K562 (cell line): ENCODE measurements at regions not wholly inside any gene's neighbourhood (a gene's known extent, or its start where the extent isn't known, plus 50 kb on each side); places are given as distances from the start of the nearest gene placed in this dataset.

Experiments
- CBFA2T3 ChIP-seq: fragments of 450-650 bp; IDR thresholded peaks from 2 replicates; pipeline ENCODE4 v1.6.1; 2017
- DPF2 ChIP-seq: fragments of 450-650 bp; IDR thresholded peaks from 2 replicates; pipeline ENCODE4 v1.6.1; 2016
- FOXA3 ChIP-seq, 2 experiments: fragments of 450-650 bp in 1 of 2; sonication (generic) in 1 of 2; formaldehyde crosslinking; IDR thresholded peaks in 1 of 2; conservative IDR thresholded peaks in 1 of 2; 2 replicates each; pipeline versions ENCODE4 v1.4.0 to v1.8.0; 2020 to 2022; ENCODE audit warnings: mild to moderate bottlenecking in 2 of 2, missing genetic modification reagents in 1 of 2
- HIVEP1 ChIP-seq: fragments of 250-450 bp; sonication (Bioruptor Pico); IDR thresholded peaks from 2 replicates; pipeline ENCODE4 v1.4.0; 2020; ENCODE audit warnings: mild to moderate bottlenecking
- HNRNPLL ChIP-seq: fragments of 200-400 bp; formaldehyde crosslinking; IDR thresholded peaks from 2 replicates; pipeline ENCODE4 v1.6.1; 2017; ENCODE audit warnings: low read length, low read depth, mild to moderate bottlenecking; ENCODE audit not compliant: poor library complexity, severe bottlenecking
- MEF2A ChIP-seq: IDR thresholded peaks from 2 replicates; pipeline ENCODE4 v1.6.1; 2011; ENCODE audit warnings: low read depth, mild to moderate bottlenecking, low read length, moderate library complexity; ENCODE audit not compliant: control insufficient read depth
- MTF1 ChIP-seq: fragments of 250-450 bp; sonication (Bioruptor Pico); IDR thresholded peaks from 2 replicates; pipeline ENCODE4 v1.9.0; 2021; ENCODE audit warnings: moderate library complexity, mild to moderate bottlenecking, inconsistent platforms, borderline replicate concordance
- NFE2L1 ChIP-seq: fragments of 450-650 bp; IDR thresholded peaks from 2 replicates; pipeline ENCODE4 v1.6.1; 2016; ENCODE audit warnings: missing genetic modification characterization, low read depth, mild to moderate bottlenecking, missing compliant biosample characterization, moderate library complexity, borderline replicate concordance
- POLR2B ChIP-seq: fragments of 450-650 bp; IDR thresholded peaks from 2 replicates; pipeline ENCODE4 v1.6.1; 2018; ENCODE audit warnings: low read depth; ENCODE audit not compliant: partially characterized antibody
- POLR2G ChIP-seq: fragments of 200-400 bp; formaldehyde crosslinking; IDR thresholded peaks from 2 replicates; pipeline ENCODE4 v1.6.1; 2017; ENCODE audit warnings: low read depth, mild to moderate bottlenecking, antibody characterized with exemption, low read length, moderate library complexity
- PURB ChIP-seq: sonication (generic); formaldehyde crosslinking; IDR thresholded peaks from 2 replicates; pipeline ENCODE4 v1.9.0; 2021; ENCODE audit warnings: low read depth, mild to moderate bottlenecking, missing genetic modification reagents
- SMARCC2 ChIP-seq: fragments of 450-650 bp; IDR thresholded peaks from 2 replicates; pipeline ENCODE4 v1.6.1; 2017; ENCODE audit warnings: antibody characterized with exemption, moderate library complexity, mild to moderate bottlenecking, low read depth
- TAL1 ChIP-seq: fragments of 450-650 bp; IDR thresholded peaks from 2 replicates; pipeline ENCODE4 v1.6.1; 2016; ENCODE audit warnings: mild to moderate bottlenecking
- TGIF2 ChIP-seq: sonication (generic); formaldehyde crosslinking; IDR thresholded peaks from 2 replicates; pipeline ENCODE4 v1.8.1; 2022; ENCODE audit warnings: mild to moderate bottlenecking, missing genetic modification reagents, moderate library complexity
- ZNF431 ChIP-seq: sonication (generic); formaldehyde crosslinking; IDR thresholded peaks from 2 replicates; pipeline ENCODE4 v1.8.0; 2022; ENCODE audit warnings: mild to moderate bottlenecking, missing genetic modification reagents
- ZNF699 ChIP-seq: fragments of 250-450 bp; sonication (Bioruptor Pico); IDR thresholded peaks from 2 replicates; pipeline ENCODE4 v1.8.0; 2021; ENCODE audit warnings: mild to moderate bottlenecking, moderate library complexity; ENCODE audit not compliant: insufficient replicate concordance
- ZNF764 ChIP-seq: fragments of 250-450 bp; sonication (Bioruptor Pico); IDR thresholded peaks from 2 replicates; pipeline ENCODE4 v1.4.0; 2020; ENCODE audit warnings: low read depth, mild to moderate bottlenecking, moderate library complexity
- ZNF766 ChIP-seq: fragments of 200-800 bp; sonication (Bioruptor generic); conservative IDR thresholded peaks from 2 replicates; pipeline ENCODE4 v1.6.1; 2016; ENCODE audit warnings: missing genetic modification characterization, missing compliant biosample characterization
- ZNF785 ChIP-seq: fragments of 250-450 bp; sonication (Bioruptor Pico); IDR thresholded peaks from 2 replicates; pipeline ENCODE4 v1.4.0; 2020; ENCODE audit warnings: mild to moderate bottlenecking
- TF ChIP-seq, protein P1 (sequence below): fragments of 250-450 bp; sonication (Bioruptor Pico); IDR thresholded peaks from 2 replicates; pipeline ENCODE4 v1.8.0; 2021; ENCODE audit warnings: moderate library complexity, mild to moderate bottlenecking, inconsistent platforms
- TF ChIP-seq, protein P2 (sequence below): fragments of 450-650 bp; formaldehyde crosslinking; IDR thresholded peaks from 2 replicates; pipeline ENCODE4 v1.4.0; 2020; ENCODE audit warnings: mild to moderate bottlenecking, mixed read lengths
- TF ChIP-seq, protein P3 (sequence below): fragments of 450-650 bp; IDR thresholded peaks from 2 replicates; pipeline ENCODE4 v1.6.1; 2016; ENCODE audit warnings: antibody characterized with exemption
- TF ChIP-seq, protein P4 (sequence below): IDR thresholded peaks from 3 replicates; pipeline ENCODE4 v1.6.1; 2011; ENCODE audit warnings: borderline replicate concordance, mild to moderate bottlenecking; ENCODE audit not compliant: insufficient read length, insufficient read depth
- TF ChIP-seq, protein P5 (sequence below): fragments of 250-450 bp; sonication (Bioruptor Pico); IDR thresholded peaks from 2 replicates; pipeline ENCODE4 v1.8.0; 2021; ENCODE audit warnings: mild to moderate bottlenecking, moderate library complexity

DNA sequence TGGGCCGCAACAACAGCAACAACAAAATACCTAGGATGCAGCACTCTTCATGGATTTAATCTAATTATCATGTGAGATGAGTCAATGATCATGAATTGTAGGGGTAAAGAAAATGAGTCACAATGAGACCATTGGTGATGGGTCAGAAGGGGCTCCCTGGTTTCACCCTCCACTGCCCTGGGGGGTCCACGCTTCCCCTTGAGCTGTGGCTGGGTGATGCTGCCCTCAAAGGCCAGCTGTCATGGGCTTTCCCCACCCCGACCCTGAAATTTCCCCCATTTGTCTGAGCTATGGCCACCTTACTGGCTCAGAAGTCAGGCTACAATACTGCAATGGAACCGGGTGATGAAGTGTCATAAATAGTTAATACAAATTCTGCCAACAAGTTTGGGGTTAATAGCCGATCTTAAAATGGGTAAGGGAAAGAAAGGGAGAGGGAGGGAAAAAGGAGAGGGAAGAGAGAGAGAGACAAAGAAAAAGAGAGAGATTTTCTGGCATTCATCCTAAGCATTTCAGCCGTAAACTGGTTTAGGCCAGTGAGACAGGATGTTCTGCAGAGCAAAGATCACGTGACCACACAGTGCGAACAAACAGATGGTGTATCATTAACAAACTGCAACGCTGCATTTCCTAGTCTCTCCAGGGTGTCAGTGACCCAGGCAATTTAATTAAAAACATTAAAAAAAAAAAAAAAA lies 143.4 kb upstream of the ERRFI1 start (continued):
- TF ChIP-seq, protein P1, sequence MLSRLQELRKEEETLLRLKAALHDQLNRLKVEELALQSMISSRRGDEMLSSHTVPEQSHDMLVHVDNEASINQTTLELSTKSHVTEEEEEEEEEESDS (CRISPR knock-in tag), result no peak
- no peak for TF ChIP-seq SMARCC2
- TF ChIP-seq, protein P2, sequence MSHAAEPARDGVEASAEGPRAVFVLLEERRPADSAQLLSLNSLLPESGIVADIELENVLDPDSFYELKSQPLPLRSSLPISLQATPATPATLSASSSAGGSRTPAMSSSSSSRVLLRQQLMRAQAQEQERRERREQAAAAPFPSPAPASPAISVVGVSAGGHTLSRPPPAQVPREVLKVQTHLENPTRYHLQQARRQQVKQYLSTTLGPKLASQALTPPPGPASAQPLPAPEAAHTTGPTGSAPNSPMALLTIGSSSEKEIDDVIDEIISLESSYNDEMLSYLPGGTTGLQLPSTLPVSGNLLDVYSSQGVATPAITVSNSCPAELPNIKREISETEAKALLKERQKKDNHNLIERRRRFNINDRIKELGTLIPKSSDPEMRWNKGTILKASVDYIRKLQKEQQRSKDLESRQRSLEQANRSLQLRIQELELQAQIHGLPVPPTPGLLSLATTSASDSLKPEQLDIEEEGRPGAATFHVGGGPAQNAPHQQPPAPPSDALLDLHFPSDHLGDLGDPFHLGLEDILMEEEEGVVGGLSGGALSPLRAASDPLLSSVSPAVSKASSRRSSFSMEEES (CRISPR knock-in tag), result peak; percentile 99
- TF ChIP-seq TAL1, result no peak
- no peak for TF ChIP-seq ZNF431
- no peak for TF ChIP-seq HNRNPLL
- TF ChIP-seq ZNF785 (CRISPR knock-in tag), result no peak
- TF ChIP-seq ZNF764 (CRISPR knock-in tag), result no peak
- TF ChIP-seq NFE2L1 (tag), result no peak
- no peak for TF ChIP-seq POLR2B
- TF ChIP-seq POLR2G, result no peak
- no peak for TF ChIP-seq ZNF699 (CRISPR knock-in tag)
- TF ChIP-seq DPF2, result 0 out of 2 replicates have a peak, but pooled peaks have one; percentile 36
- TF ChIP-seq, protein P3, sequence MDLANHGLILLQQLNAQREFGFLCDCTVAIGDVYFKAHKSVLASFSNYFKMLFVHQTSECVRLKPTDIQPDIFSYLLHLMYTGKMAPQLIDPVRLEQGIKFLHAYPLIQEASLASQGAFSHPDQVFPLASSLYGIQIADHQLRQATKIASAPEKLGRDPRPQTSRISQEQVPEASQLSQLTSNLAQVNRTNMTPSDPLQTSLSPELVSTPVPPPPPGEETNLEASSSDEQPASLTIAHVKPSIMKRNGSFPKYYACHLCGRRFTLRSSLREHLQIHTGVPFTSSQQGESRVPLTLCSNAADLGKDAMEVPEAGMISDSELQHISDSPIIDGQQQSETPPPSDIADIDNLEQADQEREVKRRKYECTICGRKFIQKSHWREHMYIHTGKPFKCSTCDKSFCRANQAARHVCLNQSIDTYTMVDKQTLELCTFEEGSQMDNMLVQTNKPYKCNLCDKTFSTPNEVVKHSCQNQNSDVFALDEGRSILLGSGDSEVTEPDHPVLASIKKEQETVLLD, result no peak
- TF ChIP-seq, protein P4, sequence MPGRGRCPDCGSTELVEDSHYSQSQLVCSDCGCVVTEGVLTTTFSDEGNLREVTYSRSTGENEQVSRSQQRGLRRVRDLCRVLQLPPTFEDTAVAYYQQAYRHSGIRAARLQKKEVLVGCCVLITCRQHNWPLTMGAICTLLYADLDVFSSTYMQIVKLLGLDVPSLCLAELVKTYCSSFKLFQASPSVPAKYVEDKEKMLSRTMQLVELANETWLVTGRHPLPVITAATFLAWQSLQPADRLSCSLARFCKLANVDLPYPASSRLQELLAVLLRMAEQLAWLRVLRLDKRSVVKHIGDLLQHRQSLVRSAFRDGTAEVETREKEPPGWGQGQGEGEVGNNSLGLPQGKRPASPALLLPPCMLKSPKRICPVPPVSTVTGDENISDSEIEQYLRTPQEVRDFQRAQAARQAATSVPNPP, result no peak
- no peak for TF ChIP-seq HIVEP1 (CRISPR knock-in tag)
- TF ChIP-seq MEF2A, result no peak
- no peak for TF ChIP-seq MTF1 (CRISPR knock-in tag)
- TF ChIP-seq FOXA3 (CRISPR knock-in tag; conservative IDR thresholded peaks at IDR 0.05 in 1 of 2, IDR thresholded peaks at IDR 0.05 in 1 of 2), result no peak
- TF ChIP-seq TGIF2 (CRISPR knock-in tag), result no peak
- TF ChIP-seq, protein P5, sequence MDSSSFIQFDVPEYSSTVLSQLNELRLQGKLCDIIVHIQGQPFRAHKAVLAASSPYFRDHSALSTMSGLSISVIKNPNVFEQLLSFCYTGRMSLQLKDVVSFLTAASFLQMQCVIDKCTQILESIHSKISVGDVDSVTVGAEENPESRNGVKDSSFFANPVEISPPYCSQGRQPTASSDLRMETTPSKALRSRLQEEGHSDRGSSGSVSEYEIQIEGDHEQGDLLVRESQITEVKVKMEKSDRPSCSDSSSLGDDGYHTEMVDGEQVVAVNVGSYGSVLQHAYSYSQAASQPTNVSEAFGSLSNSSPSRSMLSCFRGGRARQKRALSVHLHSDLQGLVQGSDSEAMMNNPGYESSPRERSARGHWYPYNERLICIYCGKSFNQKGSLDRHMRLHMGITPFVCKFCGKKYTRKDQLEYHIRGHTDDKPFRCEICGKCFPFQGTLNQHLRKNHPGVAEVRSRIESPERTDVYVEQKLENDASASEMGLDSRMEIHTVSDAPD (CRISPR knock-in tag), result no peak
- peak; percentile 18; the same call in 1 of the 2 replicates for TF ChIP-seq CBFA2T3
- TF ChIP-seq ZNF766 (CRISPR knock-in tag), result no peak
- no peak for TF ChIP-seq PURB (CRISPR knock-in tag)
